ENCODE measurements at regions not wholly inside any gene's neighbourhood (a gene's known extent, or its start where the extent isn't known, plus 50 kb on each side); places are given as distances from the start of the nearest gene placed in this dataset.

- DNase-seq (no peak), ATAC-seq (no peak)
- intact Hi-C loops (cut with DNase I, micrococcal nuclease): no loop called here
- TF ChIP-seq, protein P1, sequence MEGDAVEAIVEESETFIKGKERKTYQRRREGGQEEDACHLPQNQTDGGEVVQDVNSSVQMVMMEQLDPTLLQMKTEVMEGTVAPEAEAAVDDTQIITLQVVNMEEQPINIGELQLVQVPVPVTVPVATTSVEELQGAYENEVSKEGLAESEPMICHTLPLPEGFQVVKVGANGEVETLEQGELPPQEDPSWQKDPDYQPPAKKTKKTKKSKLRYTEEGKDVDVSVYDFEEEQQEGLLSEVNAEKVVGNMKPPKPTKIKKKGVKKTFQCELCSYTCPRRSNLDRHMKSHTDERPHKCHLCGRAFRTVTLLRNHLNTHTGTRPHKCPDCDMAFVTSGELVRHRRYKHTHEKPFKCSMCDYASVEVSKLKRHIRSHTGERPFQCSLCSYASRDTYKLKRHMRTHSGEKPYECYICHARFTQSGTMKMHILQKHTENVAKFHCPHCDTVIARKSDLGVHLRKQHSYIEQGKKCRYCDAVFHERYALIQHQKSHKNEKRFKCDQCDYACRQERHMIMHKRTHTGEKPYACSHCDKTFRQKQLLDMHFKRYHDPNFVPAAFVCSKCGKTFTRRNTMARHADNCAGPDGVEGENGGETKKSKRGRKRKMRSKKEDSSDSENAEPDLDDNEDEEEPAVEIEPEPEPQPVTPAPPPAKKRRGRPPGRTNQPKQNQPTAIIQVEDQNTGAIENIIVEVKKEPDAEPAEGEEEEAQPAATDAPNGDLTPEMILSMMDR (IDR thresholded peaks at IDR 0.05): no peak
- no peaks in the 10 kb centered on the region for H3K9me3 ChIP-seq
- H3K4me1 ChIP-seq (ENCODE audit: low read depth): no peaks in the 10 kb centered on the region
- H3K36me3 ChIP-seq (ENCODE audit: low read depth): no peaks in the 10 kb centered on the region
- H3K4me3 ChIP-seq: no peak overlapping the region
Measured at GRCh38 chr2:236694146-236694888, 124.7 kb downstream of the ACKR3 start.

DNA sequence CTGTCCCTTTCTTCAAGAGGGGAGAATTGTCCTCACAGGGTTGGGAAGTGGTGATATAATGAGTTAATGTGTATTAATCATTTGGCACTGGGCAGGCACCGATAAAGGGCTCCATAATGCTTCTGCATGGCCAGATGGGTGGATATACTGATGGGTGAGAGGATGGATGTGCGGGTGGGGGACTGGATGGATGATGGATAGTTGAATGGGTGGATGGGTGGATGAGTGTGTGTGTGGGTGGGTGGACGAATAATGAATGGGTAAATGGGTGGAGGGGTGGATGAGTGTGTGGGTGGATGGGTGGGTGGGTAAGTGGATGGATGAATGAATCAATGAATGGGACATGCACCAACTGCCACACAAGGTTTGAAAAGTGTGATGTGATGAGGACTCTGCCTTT is 127.2 kb downstream of the ACKR3 start:
- Histone ChIP-seq H3K4me1 (ENCODE audit: low read depth) (no peaks in the 10 kb centered on the region), H3K4me3 (no peak overlapping the region), H3K9me3 (no peaks in the 10 kb centered on the region), H3K36me3 (ENCODE audit: low read depth) (no peaks in the 10 kb centered on the region)
- DNase-seq: no peak
- intact Hi-C loops (cut with DNase I, micrococcal nuclease): no loop called here
- TF ChIP-seq, protein P1 (IDR thresholded peaks at IDR 0.05): no peak
- ATAC-seq: no peak

GRCh38 chr2:236698016-236698627 is 128.5 kb downstream of the ACKR3 start:
- no peaks in the 10 kb centered on the region for H3K4me1 ChIP-seq (ENCODE audit: low read depth)
- TF ChIP-seq, protein P1 (IDR thresholded peaks at IDR 0.05): no peak
- no peak for ATAC-seq
- no peak overlapping the region for H3K4me3 ChIP-seq
- no peaks in the 10 kb centered on the region for H3K9me3 ChIP-seq
- no peaks in the 10 kb centered on the region for H3K36me3 ChIP-seq (ENCODE audit: low read depth)
- intact Hi-C loops (cut with DNase I, micrococcal nuclease): no loop called here
- no peak for DNase-seq

GRCh38 chr2:236700703-236701102 is 131.1 kb downstream of the ACKR3 start:
- H3K9me3 ChIP-seq: no peaks in the 10 kb centered on the region
- no peaks in the 10 kb centered on the region for H3K36me3 ChIP-seq (ENCODE audit: low read depth)
- DNase-seq: no peak
- TF ChIP-seq, protein P1 (IDR thresholded peaks at IDR 0.05): no peak
- intact Hi-C loops (cut with DNase I, micrococcal nuclease): no loop called here
- ATAC-seq: no peak
- no peaks in the 10 kb centered on the region for H3K4me1 ChIP-seq (ENCODE audit: low read depth)
- no peak overlapping the region for H3K4me3 ChIP-seq

- Histone ChIP-seq H3K36me3 (ENCODE audit: low read depth) (no peaks in the 10 kb centered on the region), H3K4me1 (ENCODE audit: low read depth) (no peaks in the 10 kb centered on the region), H3K9me3 (no peaks in the 10 kb centered on the region), H3K4me3 (no peak overlapping the region)
- DNase-seq: no peak
- intact Hi-C loops (cut with DNase I, micrococcal nuclease): no loop called here
- ATAC-seq: no peak
- TF ChIP-seq, protein P1 (IDR thresholded peaks at IDR 0.05): no peak
Measured at GRCh38 chr2:236702657-236703372, 133.2 kb downstream of the ACKR3 start.

Measured in mucosa of descending colon (tissue), 3 donors.